ENCODE measurements at regions not wholly inside any gene's neighbourhood (a gene's known extent, or its start where the extent isn't known, plus 50 kb on each side); places are given as distances from the start of the nearest gene placed in this dataset.

- no peaks in the 10 kb centered on the region for H4K20me1 ChIP-seq (ENCODE audit: low read length)
- H3K9me2 ChIP-seq (replicated peaks; ENCODE audit: low read length) = no peaks in the 10 kb centered on the region
- CTCF ChIA-PET = no interaction called here
- H3K4me2 ChIP-seq (ENCODE audit: low read length) = no peak overlapping the region
- H3K9ac ChIP-seq (ENCODE audit: low read length) = no peak overlapping the region
- H3K4me1 ChIP-seq (ENCODE audit: insufficient read depth, low read length) = peaks cover 7% of the 10 kb centered on the region; the same call in 1 of the 2 replicates
- POLR2A ChIA-PET (ENCODE audit: unreplicated experiment) = no interaction called here
- intact Hi-C loops (cut with micrococcal nuclease) = no loop called here
- no peak overlapping the region for H3K4me3 ChIP-seq (ENCODE audit: low read length)
- H3K9me3 ChIP-seq (ENCODE audit: low read length) = no peaks in the 10 kb centered on the region
- TF ChIP-seq EZH2phosphoT487 (IDR thresholded peaks at IDR 0.05; ENCODE audit: borderline replicate concordance, low read length) (no peak), EZH2 (IDR thresholded peaks at IDR 0.05; ENCODE audit: low read length, unreplicated experiment) (no peak)
- TF ChIP-seq, protein P1, sequence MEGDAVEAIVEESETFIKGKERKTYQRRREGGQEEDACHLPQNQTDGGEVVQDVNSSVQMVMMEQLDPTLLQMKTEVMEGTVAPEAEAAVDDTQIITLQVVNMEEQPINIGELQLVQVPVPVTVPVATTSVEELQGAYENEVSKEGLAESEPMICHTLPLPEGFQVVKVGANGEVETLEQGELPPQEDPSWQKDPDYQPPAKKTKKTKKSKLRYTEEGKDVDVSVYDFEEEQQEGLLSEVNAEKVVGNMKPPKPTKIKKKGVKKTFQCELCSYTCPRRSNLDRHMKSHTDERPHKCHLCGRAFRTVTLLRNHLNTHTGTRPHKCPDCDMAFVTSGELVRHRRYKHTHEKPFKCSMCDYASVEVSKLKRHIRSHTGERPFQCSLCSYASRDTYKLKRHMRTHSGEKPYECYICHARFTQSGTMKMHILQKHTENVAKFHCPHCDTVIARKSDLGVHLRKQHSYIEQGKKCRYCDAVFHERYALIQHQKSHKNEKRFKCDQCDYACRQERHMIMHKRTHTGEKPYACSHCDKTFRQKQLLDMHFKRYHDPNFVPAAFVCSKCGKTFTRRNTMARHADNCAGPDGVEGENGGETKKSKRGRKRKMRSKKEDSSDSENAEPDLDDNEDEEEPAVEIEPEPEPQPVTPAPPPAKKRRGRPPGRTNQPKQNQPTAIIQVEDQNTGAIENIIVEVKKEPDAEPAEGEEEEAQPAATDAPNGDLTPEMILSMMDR (conservative IDR thresholded peaks at IDR 0.05; ENCODE audit: low read depth, low read length) = no peak
- no peaks in the 10 kb centered on the region for H3K27me3 ChIP-seq (ENCODE audit: low read length)
- H2AFZ ChIP-seq (ENCODE audit: low read length) = 0 out of 2 replicates have a peak overlapping the region, but pooled peaks have one; percentile 13
- DNase-seq = no peak
- no peaks in the 10 kb centered on the region for H3K36me3 ChIP-seq (ENCODE audit: low read depth, low read length)
- ATAC-seq = no peak
- no TSS peak for BruUV-seq (replicated peaks)
- no peaks in the 10 kb centered on the region for H3K79me2 ChIP-seq (ENCODE audit: low read length)
- no peak overlapping the region for H3K27ac ChIP-seq (ENCODE audit: low read length)
- no peaks in the 10 kb centered on the region for H3F3A ChIP-seq (ENCODE audit: low read length, unreplicated experiment)
Observed at GRCh38 chr12:127328867-127329266, 938.1 kb upstream of the TMEM132C start.

GRCh38 chr12:127334365-127334764, 932.6 kb upstream of the TMEM132C start:
- H3K27ac ChIP-seq (ENCODE audit: low read length) = no peak overlapping the region
- no peaks in the 10 kb centered on the region for H3K79me2 ChIP-seq (ENCODE audit: low read length)
- intact Hi-C loops (cut with micrococcal nuclease) = no loop called here
- H3K4me3 ChIP-seq (ENCODE audit: low read length) = no peak overlapping the region
- no peak overlapping the region for H2AFZ ChIP-seq (ENCODE audit: low read length)
- no peak overlapping the region for H3K9ac ChIP-seq (ENCODE audit: low read length)
- H3K9me2 ChIP-seq (replicated peaks; ENCODE audit: low read length) = no peaks in the 10 kb centered on the region
- ChIA-PET POLR2A (ENCODE audit: unreplicated experiment) (no interaction called here), CTCF (no interaction called here)
- TF ChIP-seq EZH2 (IDR thresholded peaks at IDR 0.05; ENCODE audit: low read length, unreplicated experiment) (no peak), EZH2phosphoT487 (IDR thresholded peaks at IDR 0.05; ENCODE audit: borderline replicate concordance, low read length) (no peak)
- TF ChIP-seq, protein P1 (conservative IDR thresholded peaks at IDR 0.05; ENCODE audit: low read depth, low read length) = no peak
- no peaks in the 10 kb centered on the region for H3K9me3 ChIP-seq (ENCODE audit: low read length)
- H3K36me3 ChIP-seq (ENCODE audit: low read depth, low read length) = no peaks in the 10 kb centered on the region
- DNase-seq (no peak), ATAC-seq (no peak)
- no TSS peak for BruUV-seq (replicated peaks)
- H3F3A ChIP-seq (ENCODE audit: low read length, unreplicated experiment) = no peaks in the 10 kb centered on the region
- H3K27me3 ChIP-seq (ENCODE audit: low read length) = no peaks in the 10 kb centered on the region
- H3K4me2 ChIP-seq (ENCODE audit: low read length) = no peak overlapping the region
- H4K20me1 ChIP-seq (ENCODE audit: low read length) = no peaks in the 10 kb centered on the region
- H3K4me1 ChIP-seq (ENCODE audit: insufficient read depth, low read length) = no peaks in the 10 kb centered on the region

DNA sequence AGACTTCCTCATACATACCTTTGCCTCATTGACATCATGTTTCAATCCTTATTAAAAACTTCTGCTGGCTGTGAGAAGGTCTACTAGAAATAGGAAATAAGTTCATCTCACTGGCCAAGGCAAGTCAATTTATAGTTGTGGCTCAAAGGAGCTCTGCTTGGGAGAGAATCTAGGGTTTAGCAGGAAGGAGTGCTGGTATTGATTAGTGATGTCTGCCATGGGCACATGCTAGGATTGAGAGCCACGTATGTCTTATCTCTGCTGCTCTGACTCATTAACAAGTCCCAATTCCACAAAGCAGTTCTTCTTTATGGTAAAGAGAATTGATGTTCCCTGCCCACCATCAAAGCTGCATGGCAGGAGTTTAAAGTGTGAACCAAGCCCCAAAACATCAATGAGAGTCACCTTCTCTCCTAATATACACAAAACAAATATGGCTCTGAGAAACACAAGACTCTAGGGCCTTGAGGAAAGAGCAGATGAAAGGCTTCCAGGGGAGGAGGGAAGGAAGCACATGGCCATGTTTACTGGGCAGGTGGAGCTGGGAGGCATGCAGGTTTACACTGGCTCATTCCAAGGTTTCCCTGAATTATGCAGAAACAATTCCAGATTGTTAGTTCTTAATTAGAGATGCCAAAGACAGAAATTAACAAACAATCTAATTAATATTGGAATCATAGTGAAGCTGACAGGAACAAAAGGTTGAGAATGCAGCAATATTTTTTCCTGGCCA, 931.9 kb upstream of the TMEM132C start:
- no TSS peak for BruUV-seq (replicated peaks)
- CTCF ChIA-PET = no interaction called here
- intact Hi-C loops (cut with micrococcal nuclease) = no loop called here
- Histone ChIP-seq H3F3A (ENCODE audit: low read length, unreplicated experiment) (no peaks in the 10 kb centered on the region), H3K9ac (ENCODE audit: low read length) (no peak overlapping the region), H3K9me3 (ENCODE audit: low read length) (no peaks in the 10 kb centered on the region), H4K20me1 (ENCODE audit: low read length) (no peaks in the 10 kb centered on the region), H3K4me1 (ENCODE audit: insufficient read depth, low read length) (no peaks in the 10 kb centered on the region), H3K79me2 (ENCODE audit: low read length) (no peaks in the 10 kb centered on the region), H3K36me3 (ENCODE audit: low read depth, low read length) (no peaks in the 10 kb centered on the region), H3K4me2 (ENCODE audit: low read length) (no peak overlapping the region), H3K27ac (ENCODE audit: low read length) (no peak overlapping the region), H3K9me2 (replicated peaks; ENCODE audit: low read length) (no peaks in the 10 kb centered on the region), H3K27me3 (ENCODE audit: low read length) (no peaks in the 10 kb centered on the region), H3K4me3 (ENCODE audit: low read length) (no peak overlapping the region), H2AFZ (ENCODE audit: low read length) (no peak overlapping the region)
- DNase-seq = no peak
- no peak for ATAC-seq
- no peak for TF ChIP-seq EZH2phosphoT487 (IDR thresholded peaks at IDR 0.05; ENCODE audit: borderline replicate concordance, low read length)
- TF ChIP-seq EZH2 (IDR thresholded peaks at IDR 0.05; ENCODE audit: low read length, unreplicated experiment) = no peak
- TF ChIP-seq, protein P1 (conservative IDR thresholded peaks at IDR 0.05; ENCODE audit: low read depth, low read length) = no peak
- POLR2A ChIA-PET (ENCODE audit: unreplicated experiment) = no interaction called here

Measured in PC-3 (cell line).